CD8-positive, alpha-beta memory T cell (primary cell): ENCODE measurements at regions not wholly inside any gene's neighbourhood (a gene's known extent, or its start where the extent isn't known, plus 50 kb on each side); places are given as distances from the start of the nearest gene placed in this dataset.

Source experiments
- CTCF ChIA-PET: fragments of 350-600 bp; sonication (Branson Sonifier 250); formaldehyde crosslinking; loops from one replicate; lab custom pipeline; 2021; ENCODE audit warnings: antibody characterized with exemption; lab: Charles Lee
- POLR2A ChIA-PET: fragments of 350-600 bp; sonication (Branson Sonifier 250); formaldehyde crosslinking; loops from one replicate; lab custom pipeline; 2021; ENCODE audit warnings: antibody characterized with exemption; lab: Charles Lee
- DNase-seq, 5 donors: peaks; one replicate each; pipeline versions ENCODE4 v3.0.0 to v3.0.0-alpha.2; 2020 to 2022; ENCODE audit warnings: mixed read lengths in 1 of 5
- H3K27ac ChIP-seq: one replicate; pipeline ENCODE4 v1.7.0; 2013; ENCODE audit warnings: low read depth, mild to moderate bottlenecking, low read length, moderate library complexity
- H3K27me3 ChIP-seq: 2 replicates; pipeline ENCODE4 v1.7.0; 2013; ENCODE audit warnings: low read length, mild to moderate bottlenecking; ENCODE audit not compliant: insufficient read depth, poor library complexity, severe bottlenecking
- H3K36me3 ChIP-seq: 2 replicates; pipeline ENCODE4 v1.7.0; 2013; ENCODE audit warnings: mild to moderate bottlenecking, low read length, moderate library complexity; ENCODE audit not compliant: insufficient read depth
- H3K4me1 ChIP-seq: 2 replicates; pipeline ENCODE4 v1.7.0; 2013; ENCODE audit warnings: mild to moderate bottlenecking, low read length, moderate library complexity; ENCODE audit not compliant: insufficient read depth
- H3K4me3 ChIP-seq: 2 replicates; pipeline ENCODE4 v1.7.0; 2013; ENCODE audit warnings: mild to moderate bottlenecking, low read length
- H3K9me3 ChIP-seq: 2 replicates; pipeline ENCODE4 v1.7.0; 2013; ENCODE audit warnings: mild to moderate bottlenecking, low read length
- H3K27ac Mint-ChIP-seq, 8 donors: one replicate each; pipeline ENCODE4 v1.8.0; 2020 to 2021; ENCODE audit warnings: mixed read lengths in 8 of 8, mild to moderate bottlenecking in 6 of 8, inconsistent platforms in 3 of 8, moderate library complexity in 3 of 8
- H3K27me3 Mint-ChIP-seq, 2 donors: one replicate each; pipeline ENCODE4 v1.8.0; 2020 to 2021; ENCODE audit warnings: mixed read lengths in 2 of 2, mild to moderate bottlenecking in 1 of 2, moderate library complexity in 1 of 2
- H3K36me3 Mint-ChIP-seq, 3 donors: one replicate each; pipeline ENCODE4 v1.8.0; 2020 to 2021; ENCODE audit warnings: mixed read lengths in 3 of 3, inconsistent platforms in 1 of 3, mild to moderate bottlenecking in 1 of 3
- H3K4me1 Mint-ChIP-seq, 3 donors: one replicate each; pipeline ENCODE4 v1.8.0; 2020 to 2021; ENCODE audit warnings: mixed read lengths in 3 of 3, inconsistent platforms in 1 of 3, mild to moderate bottlenecking in 1 of 3
- H3K4me3 Mint-ChIP-seq, 7 donors: one replicate each; pipeline ENCODE4 v1.8.0; 2020 to 2021; ENCODE audit warnings: mixed read lengths in 7 of 7, mild to moderate bottlenecking in 6 of 7, moderate library complexity in 4 of 7, inconsistent platforms in 2 of 7
- H3K9me3 Mint-ChIP-seq, 5 donors: one replicate each; pipeline ENCODE4 v1.8.0; 2020 to 2022; ENCODE audit warnings: mixed read lengths in 5 of 5, mild to moderate bottlenecking in 3 of 5, moderate library complexity in 2 of 5, inconsistent platforms in 1 of 5

DNA sequence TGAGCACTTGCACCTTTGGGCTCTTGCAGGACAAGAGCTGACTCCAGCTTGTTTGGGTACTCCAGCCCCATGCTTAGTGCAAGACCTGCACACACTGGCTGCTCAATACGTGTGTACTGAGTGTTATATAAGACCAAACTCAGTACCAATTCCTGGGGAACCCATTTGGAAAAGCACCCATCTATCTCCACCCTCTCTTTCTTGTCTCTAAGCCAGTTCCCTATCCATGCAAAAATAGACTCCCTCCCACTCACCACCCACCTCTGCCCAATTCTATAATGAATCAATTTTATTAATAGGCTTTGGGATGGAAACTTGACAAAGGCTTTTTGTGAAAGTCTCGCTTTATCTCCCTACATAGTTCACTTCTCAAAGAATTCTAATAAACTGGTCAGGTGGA, 60.9 kb upstream of the CPLX2 start:
- Mint-ChIP-seq H3K4me1 (no peaks in the 10 kb centered on the region), H3K27me3 (peaks cover 26 to 53% of the 10 kb centered on the region in 2 donors), H3K4me3 (no peak overlapping the region), H3K9me3 (no peaks in the 10 kb centered on the region), H3K36me3 (no peaks in the 10 kb centered on the region), H3K27ac (no peak overlapping the region)
- H3K27me3 ChIP-seq, result peaks cover 8% of the 10 kb centered on the region
- H3K36me3 ChIP-seq, result no peaks in the 10 kb centered on the region
- no peak overlapping the region for H3K27ac ChIP-seq
- H3K9me3 ChIP-seq, result no peaks in the 10 kb centered on the region
- H3K4me1 ChIP-seq, result no peaks in the 10 kb centered on the region
- no peak for DNase-seq
- ChIA-PET POLR2A (no interaction called here), CTCF (no interaction called here)
- no peak overlapping the region for H3K4me3 ChIP-seq

DNA sequence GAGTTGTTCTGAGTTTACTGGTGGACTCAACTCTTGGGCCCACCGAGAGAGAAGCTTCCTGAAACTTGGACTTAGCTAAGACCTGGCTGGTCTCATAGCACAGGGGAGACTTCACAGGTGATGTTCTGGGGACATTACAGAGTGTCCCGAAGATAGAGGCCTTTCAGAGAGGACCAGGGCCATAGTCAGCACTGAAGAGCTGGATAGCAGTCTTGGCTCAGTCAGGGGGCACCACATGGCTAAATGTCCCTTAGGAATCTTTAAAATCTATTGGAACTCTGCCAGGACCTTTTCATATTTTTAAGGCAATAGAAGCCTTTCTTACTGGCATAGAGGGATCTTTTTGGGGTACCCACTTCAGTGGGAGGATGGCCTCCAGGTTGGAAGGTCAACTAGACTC, 59.8 kb upstream of the CPLX2 start:
- no peaks in the 10 kb centered on the region for H3K4me1 Mint-ChIP-seq
- no peak overlapping the region for H3K27ac ChIP-seq
- H3K36me3 Mint-ChIP-seq, result no peaks in the 10 kb centered on the region
- no peaks in the 10 kb centered on the region for H3K4me1 ChIP-seq
- ChIA-PET CTCF (no interaction called here), POLR2A (no interaction called here)
- no peak for DNase-seq
- no peak overlapping the region for H3K4me3 Mint-ChIP-seq
- H3K27me3 Mint-ChIP-seq, result peaks cover 20 to 49% of the 10 kb centered on the region in 2 donors
- H3K9me3 Mint-ChIP-seq, result no peaks in the 10 kb centered on the region
- no peak overlapping the region for H3K27ac Mint-ChIP-seq
- peaks cover 8% of the 10 kb centered on the region for H3K27me3 ChIP-seq
- no peaks in the 10 kb centered on the region for H3K36me3 ChIP-seq
- H3K4me3 ChIP-seq, result no peak overlapping the region
- H3K9me3 ChIP-seq, result no peaks in the 10 kb centered on the region

- Mint-ChIP-seq H3K4me1 (no peaks in the 10 kb centered on the region), H3K36me3 (no peaks in the 10 kb centered on the region), H3K27ac (no peak overlapping the region), H3K4me3 (no peak overlapping the region), H3K27me3 (peaks cover 15 to 45% of the 10 kb centered on the region in 2 donors), H3K9me3 (no peaks in the 10 kb centered on the region)
- Histone ChIP-seq H3K4me3 (no peak overlapping the region), H3K27me3 (no peaks in the 10 kb centered on the region), H3K27ac (no peak overlapping the region), H3K36me3 (no peaks in the 10 kb centered on the region), H3K4me1 (no peaks in the 10 kb centered on the region), H3K9me3 (no peaks in the 10 kb centered on the region)
- DNase-seq, result no peak
- ChIA-PET POLR2A (no interaction called here), CTCF (no interaction called here)
These were observed 57.3 kb upstream of the CPLX2 start for GRCh38 chr5:175813943-175814630.

DNA sequence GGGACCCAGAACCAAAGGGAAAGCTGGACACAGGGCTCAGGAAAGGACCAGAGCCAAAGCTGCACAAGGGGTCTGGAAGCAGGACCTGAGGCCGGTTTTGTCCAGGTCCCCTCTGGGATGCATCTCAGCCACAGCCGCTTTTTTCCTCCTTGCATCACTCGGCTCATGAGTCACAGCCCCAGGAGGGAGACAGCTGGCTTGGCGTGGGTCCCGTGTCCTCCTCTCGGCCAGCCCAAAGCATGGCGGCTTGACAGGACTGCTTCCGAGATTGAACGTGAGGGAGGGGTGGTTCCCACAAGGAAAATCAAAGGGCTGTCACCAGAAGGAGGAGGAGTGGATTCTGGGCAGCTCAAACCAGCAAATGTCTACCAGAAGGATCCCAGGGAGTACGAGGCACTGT, 56.7 kb upstream of the CPLX2 start:
- Mint-ChIP-seq H3K36me3 (no peaks in the 10 kb centered on the region), H3K9me3 (no peaks in the 10 kb centered on the region), H3K27me3 (peaks cover 12 to 44% of the 10 kb centered on the region in 2 donors), H3K4me3 (no peak overlapping the region), H3K4me1 (no peaks in the 10 kb centered on the region), H3K27ac (no peak overlapping the region)
- Histone ChIP-seq H3K4me3 (no peak overlapping the region), H3K9me3 (no peaks in the 10 kb centered on the region), H3K36me3 (no peaks in the 10 kb centered on the region), H3K27me3 (no peaks in the 10 kb centered on the region), H3K27ac (no peak overlapping the region), H3K4me1 (no peaks in the 10 kb centered on the region)
- CTCF ChIA-PET, result no interaction called here
- POLR2A ChIA-PET, result no interaction called here
- no peak for DNase-seq

DNA sequence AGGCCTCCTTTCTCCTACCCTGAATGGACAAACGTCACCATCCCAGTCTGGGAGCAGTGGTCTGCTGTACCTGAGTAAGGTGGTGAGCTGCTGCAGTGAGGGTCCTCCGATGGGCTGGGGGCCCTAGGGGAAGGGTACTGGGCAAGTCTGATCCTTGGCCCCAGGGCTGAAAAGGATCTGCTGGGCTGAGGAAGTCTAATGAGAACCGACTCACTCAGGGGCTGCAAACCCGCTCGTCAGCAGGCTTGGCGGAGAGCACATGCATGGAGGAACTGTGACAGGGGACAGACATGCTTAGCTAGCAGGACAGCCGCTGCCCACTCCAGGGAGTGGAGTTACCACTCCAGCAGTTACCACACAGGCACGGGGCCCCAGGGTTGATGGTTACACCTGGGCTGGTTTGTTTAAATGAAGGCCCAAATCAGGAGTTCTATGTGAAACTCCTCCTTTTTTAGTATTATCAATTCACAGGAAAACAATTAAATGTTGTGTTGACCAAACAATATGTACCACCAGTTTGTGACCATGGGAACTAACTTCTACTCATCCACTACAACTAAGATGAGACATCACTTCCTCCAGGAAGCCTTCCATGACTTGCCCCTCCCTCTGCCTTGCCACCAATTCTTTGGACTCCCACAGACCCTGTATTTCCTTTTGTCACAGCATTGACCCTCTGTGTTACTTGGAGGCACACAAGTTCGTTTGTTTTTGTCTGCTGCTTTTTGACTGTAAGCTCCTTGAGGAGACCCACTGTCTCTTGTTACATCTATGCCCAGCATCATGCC, 56.1 kb upstream of the CPLX2 start:
- no peak overlapping the region for H3K4me3 Mint-ChIP-seq
- H3K27me3 Mint-ChIP-seq, result peaks cover 10 to 46% of the 10 kb centered on the region in 2 donors
- no peak overlapping the region for H3K27ac ChIP-seq
- no peak overlapping the region for H3K4me3 ChIP-seq
- H3K27me3 ChIP-seq, result no peaks in the 10 kb centered on the region
- ChIA-PET CTCF (no interaction called here), POLR2A (no interaction called here)
- H3K27ac Mint-ChIP-seq, result no peak overlapping the region
- no peaks in the 10 kb centered on the region for H3K9me3 ChIP-seq
- H3K36me3 Mint-ChIP-seq, result no peaks in the 10 kb centered on the region
- no peaks in the 10 kb centered on the region for H3K4me1 ChIP-seq
- H3K4me1 Mint-ChIP-seq, result no peaks in the 10 kb centered on the region
- no peaks in the 10 kb centered on the region for H3K9me3 Mint-ChIP-seq
- no peak for DNase-seq
- H3K36me3 ChIP-seq, result no peaks in the 10 kb centered on the region

GRCh38 chr5:175816348-175816747, 55.0 kb upstream of the CPLX2 start:
- Histone ChIP-seq H3K27me3 (no peaks in the 10 kb centered on the region), H3K27ac (no peak overlapping the region), H3K36me3 (no peaks in the 10 kb centered on the region), H3K4me1 (no peaks in the 10 kb centered on the region), H3K4me3 (no peak overlapping the region), H3K9me3 (no peaks in the 10 kb centered on the region)
- no peaks in the 10 kb centered on the region for H3K9me3 Mint-ChIP-seq
- H3K4me3 Mint-ChIP-seq, result no peak overlapping the region
- H3K36me3 Mint-ChIP-seq, result no peaks in the 10 kb centered on the region
- H3K27me3 Mint-ChIP-seq, result peaks cover 13 to 55% of the 10 kb centered on the region in 2 donors
- ChIA-PET CTCF (no interaction called here), POLR2A (no interaction called here)
- DNase-seq, result no peak
- H3K4me1 Mint-ChIP-seq, result no peaks in the 10 kb centered on the region
- no peak overlapping the region for H3K27ac Mint-ChIP-seq

DNA sequence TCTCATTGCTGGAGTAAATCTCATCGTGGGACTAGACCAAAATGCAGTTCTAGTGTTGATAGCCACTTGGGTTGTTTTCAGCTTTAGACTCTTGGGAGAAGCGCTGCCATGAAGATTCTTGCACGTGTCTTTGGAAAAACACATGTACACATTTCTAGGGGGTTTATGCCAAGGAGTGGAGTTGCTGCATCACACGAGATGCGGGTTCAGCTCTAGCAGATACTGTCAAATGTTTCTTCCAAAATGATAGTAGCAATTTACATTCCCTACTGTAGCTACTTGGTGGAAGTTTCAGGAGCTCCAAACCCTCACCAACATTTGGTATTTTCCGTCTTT, 52.3 kb upstream of the CPLX2 start:
- no peaks in the 10 kb centered on the region for H3K27me3 ChIP-seq
- Mint-ChIP-seq H3K36me3 (no peaks in the 10 kb centered on the region), H3K4me3 (no peak overlapping the region), H3K9me3 (peaks cover 0 to 3% (median 0%) of the 10 kb centered on the region in 5 donors), H3K4me1 (peaks cover 4 to 7% (median 4%) of the 10 kb centered on the region in 3 donors), H3K27me3 (peaks cover 25 to 65% of the 10 kb centered on the region in 2 donors), H3K27ac (no peak overlapping the region)
- H3K4me1 ChIP-seq, result no peaks in the 10 kb centered on the region
- no peak for DNase-seq
- no peak overlapping the region for H3K27ac ChIP-seq
- H3K36me3 ChIP-seq, result no peaks in the 10 kb centered on the region
- H3K4me3 ChIP-seq, result no peak overlapping the region
- CTCF ChIA-PET, result no interaction called here
- POLR2A ChIA-PET, result no interaction called here
- no peaks in the 10 kb centered on the region for H3K9me3 ChIP-seq

DNA sequence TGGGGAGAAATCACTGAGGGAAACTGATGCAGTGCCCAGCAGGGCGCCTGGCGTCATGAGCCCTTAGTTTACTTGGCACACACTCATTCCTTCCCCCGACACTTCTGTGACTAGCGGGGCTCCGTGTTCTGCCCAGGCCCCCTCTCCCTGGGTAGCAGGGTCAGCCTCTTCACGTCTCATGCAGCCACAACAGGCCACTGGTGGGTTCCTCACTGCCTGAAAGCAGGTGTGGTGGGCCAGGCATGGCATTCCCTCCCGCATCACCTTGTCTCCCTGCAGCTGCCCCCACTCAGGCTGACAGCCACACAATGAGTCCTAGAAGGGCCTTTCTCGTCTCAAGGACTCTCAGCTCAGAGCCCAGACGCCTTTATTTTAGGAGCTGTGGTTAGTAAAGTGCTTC, 51.1 kb upstream of the CPLX2 start:
- POLR2A ChIA-PET, result no interaction called here
- Mint-ChIP-seq H3K9me3 (peaks cover 0 to 3% (median 0%) of the 10 kb centered on the region in 5 donors), H3K36me3 (no peaks in the 10 kb centered on the region), H3K27ac (no peak overlapping the region), H3K4me3 (no peak overlapping the region), H3K4me1 (peaks cover 4 to 7% (median 4%) of the 10 kb centered on the region in 3 donors), H3K27me3 (peaks cover 28 to 68% of the 10 kb centered on the region in 2 donors)
- Histone ChIP-seq H3K27ac (no peak overlapping the region), H3K4me1 (no peaks in the 10 kb centered on the region), H3K4me3 (no peak overlapping the region), H3K27me3 (no peaks in the 10 kb centered on the region), H3K9me3 (no peaks in the 10 kb centered on the region), H3K36me3 (no peaks in the 10 kb centered on the region)
- DNase-seq, result no peak
- CTCF ChIA-PET, result no interaction called here
